Ovary (tissue), 7 donors: ENCODE measurements at regions not wholly inside any gene's neighbourhood (a gene's known extent, or its start where the extent isn't known, plus 50 kb on each side); places are given as distances from the start of the nearest gene placed in this dataset.

Source experiments
- DNase-seq, 5 donors: peaks; one replicate each; pipeline ENCODE4 v3.0.0-alpha.2; 2019 to 2020
- H3K27ac ChIP-seq, 2 donors: fragments of 200-600 bp; one replicate each; pipeline versions ENCODE4 v1.5.1 to v1.8.0; 2019 to 2022
- H3K27me3 ChIP-seq: fragments of 200-600 bp; one replicate; pipeline ENCODE4 v1.8.0; 2022
- H3K36me3 ChIP-seq: fragments of 200-600 bp; sonication (generic); one replicate; pipeline ENCODE4 v1.5.1; 2019
- H3K4me1 ChIP-seq: one replicate; pipeline ENCODE4 v1.8.1; 2013; ENCODE audit warnings: mild to moderate bottlenecking, moderate library complexity; ENCODE audit not compliant: insufficient read depth
- H3K4me3 ChIP-seq: fragments of 200-600 bp; sonication (generic); one replicate; pipeline ENCODE4 v1.5.1; 2017
- H3K9me3 ChIP-seq, 2 donors: fragments of 200-600 bp in 1 of 2; sonication (generic) in 1 of 2; one replicate each; pipeline versions ENCODE4 v1.5.1 to v1.8.1; 2013 to 2019; ENCODE audit warnings: mild to moderate bottlenecking in 1 of 2, moderate library complexity in 1 of 2
- EP300 ChIP-seq: sonication (generic); formaldehyde crosslinking; IDR thresholded peaks from one replicate; pipeline ENCODE4 v1.6.1; 2017; ENCODE audit warnings: antibody characterized with exemption
- POLR2A ChIP-seq: fragments of 450-650 bp; IDR thresholded peaks from one replicate; pipeline ENCODE4 v1.6.1; 2017; ENCODE audit warnings: antibody characterized with exemption, mild to moderate bottlenecking, moderate library complexity
- WGBS, 3 donors: extraction: QIAGEN DNeasy Blood & Tissue Kit in 1 of 3; methylation state at CpG; one replicate each; pipeline versions ENCODE4 v1.1.5 to v1.1.7; 2013 to 2017; 5-methylcytosine and 5-hydroxymethylcytosine counted together
- intact Hi-C, 4 donors: fragments of 100-400 bp; cut with DNase I; formaldehyde crosslinking; loops; one replicate each; pipeline versions ENCODE4 v1.11.0 to v1.15.1; 2022 to 2023
- TF ChIP-seq, protein P1 (sequence below), 3 donors: fragments of 450-650 bp in 2 of 3; fragments of 200-600 bp in 1 of 3; IDR thresholded peaks; one replicate each; pipeline versions ENCODE4 v1.5.1 to v1.8.0; 2016 to 2022; ENCODE audit warnings: antibody characterized with exemption in 3 of 3, mild to moderate bottlenecking in 1 of 3
- donor health status: DM: no; HTN: no; CAD: no; lungs with moderate emphysema.
- donor health status: DM: no; HTN: no; CAD: no.
- donor health status: Bipolar disorder and iron deficiency.
- donor health status: DM: no; HTN: no; CAD: no.
- donor health status: DM: yes; HTN: yes; CAD: no.

GRCh38 chr14:104475802-104476201 is 103.8 kb upstream of the C14orf180 start:
- H3K9me3 ChIP-seq, result no peaks in the 10 kb centered on the region
- H3K27ac ChIP-seq, result no peak overlapping the region
- H3K36me3 ChIP-seq, result no peaks in the 10 kb centered on the region
- no peaks in the 10 kb centered on the region for H3K4me1 ChIP-seq
- TF ChIP-seq POLR2A (no peak), EP300 (no peak)
- TF ChIP-seq, protein P1, sequence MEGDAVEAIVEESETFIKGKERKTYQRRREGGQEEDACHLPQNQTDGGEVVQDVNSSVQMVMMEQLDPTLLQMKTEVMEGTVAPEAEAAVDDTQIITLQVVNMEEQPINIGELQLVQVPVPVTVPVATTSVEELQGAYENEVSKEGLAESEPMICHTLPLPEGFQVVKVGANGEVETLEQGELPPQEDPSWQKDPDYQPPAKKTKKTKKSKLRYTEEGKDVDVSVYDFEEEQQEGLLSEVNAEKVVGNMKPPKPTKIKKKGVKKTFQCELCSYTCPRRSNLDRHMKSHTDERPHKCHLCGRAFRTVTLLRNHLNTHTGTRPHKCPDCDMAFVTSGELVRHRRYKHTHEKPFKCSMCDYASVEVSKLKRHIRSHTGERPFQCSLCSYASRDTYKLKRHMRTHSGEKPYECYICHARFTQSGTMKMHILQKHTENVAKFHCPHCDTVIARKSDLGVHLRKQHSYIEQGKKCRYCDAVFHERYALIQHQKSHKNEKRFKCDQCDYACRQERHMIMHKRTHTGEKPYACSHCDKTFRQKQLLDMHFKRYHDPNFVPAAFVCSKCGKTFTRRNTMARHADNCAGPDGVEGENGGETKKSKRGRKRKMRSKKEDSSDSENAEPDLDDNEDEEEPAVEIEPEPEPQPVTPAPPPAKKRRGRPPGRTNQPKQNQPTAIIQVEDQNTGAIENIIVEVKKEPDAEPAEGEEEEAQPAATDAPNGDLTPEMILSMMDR (IDR thresholded peaks at IDR 0.05), result no peak
- intact Hi-C loops, result no loop called here
- DNase-seq, result no peak
- no peak overlapping the region for H3K4me3 ChIP-seq
- no peaks in the 10 kb centered on the region for H3K27me3 ChIP-seq
- WGBS, 3 donors, result 89 to 96% (median 94%) methylated on average over 9 to 10 of the region's 10 CpGs

DNA sequence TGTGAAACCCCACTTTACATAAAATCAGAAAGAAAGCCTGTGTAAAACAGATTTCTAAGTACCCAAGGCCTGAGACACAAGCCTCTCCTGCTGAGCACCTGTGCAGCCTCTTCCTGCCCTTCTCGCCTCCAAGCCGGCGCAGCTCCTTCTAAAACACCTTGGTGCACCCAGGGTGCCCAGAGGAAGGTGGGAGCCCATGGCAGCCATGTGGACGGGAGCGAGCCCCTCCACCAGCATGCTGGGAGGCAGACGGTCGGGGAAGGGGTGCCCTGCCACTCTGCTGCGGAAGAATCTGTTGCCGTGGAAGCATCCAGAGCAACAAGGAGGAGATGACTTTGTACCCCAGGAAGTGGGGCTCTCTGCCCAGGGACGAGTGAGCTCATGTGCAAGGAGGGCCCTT is 103.1 kb upstream of the C14orf180 start:
- no peak for DNase-seq

GRCh38 chr14:104477117-104477623 is 102.4 kb upstream of the C14orf180 start:
- intact Hi-C loops, result no loop called here
- TF ChIP-seq EP300, result no peak
- TF ChIP-seq, protein P1 (IDR thresholded peaks at IDR 0.05), result no peak
- TF ChIP-seq POLR2A, result no peak
- Histone ChIP-seq H3K36me3 (no peaks in the 10 kb centered on the region), H3K4me1 (no peaks in the 10 kb centered on the region), H3K27me3 (no peaks in the 10 kb centered on the region), H3K4me3 (no peak overlapping the region), H3K27ac (no peak overlapping the region), H3K9me3 (no peaks in the 10 kb centered on the region)
- 85 to 91% (median 88%) methylated on average over 14 to 15 of the region's 15 CpGs for WGBS, 3 donors
- DNase-seq, result no peak

More for the DNA sequence above, 103.1 kb upstream of the C14orf180 start:
- Histone ChIP-seq H3K4me1 (no peaks in the 10 kb centered on the region), H3K4me3 (no peak overlapping the region), H3K27ac (no peak overlapping the region), H3K9me3 (no peaks in the 10 kb centered on the region), H3K36me3 (no peaks in the 10 kb centered on the region), H3K27me3 (no peaks in the 10 kb centered on the region)
- no peak for TF ChIP-seq EP300
- TF ChIP-seq, protein P1 (IDR thresholded peaks at IDR 0.05), result no peak
- TF ChIP-seq POLR2A, result no peak
- WGBS, 3 donors, result 82 to 85% (median 84%) methylated on average over 9 to 10 of the region's 10 CpGs
- intact Hi-C loops, result no loop called here

- 67 to 75% (median 72%) methylated on average over 22 of the region's 22 CpGs for WGBS, 3 donors
- no peaks in the 10 kb centered on the region for H3K9me3 ChIP-seq
- intact Hi-C loops, result no loop called here
- H3K4me3 ChIP-seq, result no peak overlapping the region
- no peaks in the 10 kb centered on the region for H3K4me1 ChIP-seq
- no peak for DNase-seq
- no peaks in the 10 kb centered on the region for H3K36me3 ChIP-seq
- TF ChIP-seq, protein P1 (IDR thresholded peaks at IDR 0.05), result no peak
- TF ChIP-seq EP300 (no peak), POLR2A (no peak)
- H3K27me3 ChIP-seq, result no peaks in the 10 kb centered on the region
- no peak overlapping the region for H3K27ac ChIP-seq
Observed at GRCh38 chr14:104477666-104478380, 101.7 kb upstream of the C14orf180 start.
